RWPE1 (cell line): ENCODE measurements at regions not wholly inside any gene's neighbourhood (a gene's known extent, or its start where the extent isn't known, plus 50 kb on each side); places are given as distances from the start of the nearest gene placed in this dataset.

Source experiments
- CTCF ChIA-PET: fragments of 350-600 bp; sonication (Branson Sonifier 250); formaldehyde crosslinking; extraction: SDS; loops from one replicate; lab custom pipeline; 2021; lab: Yijun Ruan, JAX
- POLR2A ChIA-PET: fragments of 400-600 bp; formaldehyde crosslinking; extraction: SDS; loops from one replicate; lab custom pipeline; 2020; ENCODE audit warnings: antibody characterized with exemption; ENCODE audit not compliant: low non-redundant PET; lab: Yijun Ruan, JAX
- DNase-seq: peaks from one replicate; pipeline ENCODE4 v3.0.0; 2012; ENCODE audit warnings: low spot score
- H3K27ac ChIP-seq: fragments of 450-650 bp; 2 replicates; pipeline ENCODE4 v1.5.1; 2017
- CTCF ChIP-seq: fragments of 450-650 bp; conservative IDR thresholded peaks from 2 replicates; pipeline ENCODE4 v1.5.1; 2017; ENCODE audit warnings: low read depth, mild to moderate bottlenecking

GRCh38 chr20:10873026-10873425 is 199.2 kb upstream of the JAG1 start:
- CTCF ChIA-PET = interaction anchor here (0.6 kb wide), 1 partner anchor 31 kb away, joined by 4 read pairs; no protein-coding TSS in a partner anchor
- no peak for DNase-seq
- no peak overlapping the region for H3K27ac ChIP-seq
- no peak for TF ChIP-seq CTCF
- POLR2A ChIA-PET = no interaction called here

- CTCF ChIA-PET = interaction anchor here (0.6 kb wide), 1 partner anchor 53 kb away, joined by 3 read pairs; no protein-coding TSS in a partner anchor
- POLR2A ChIA-PET = no interaction called here
- no peak for TF ChIP-seq CTCF
- no peak for DNase-seq
- no peak overlapping the region for H3K27ac ChIP-seq
These were observed 201.9 kb upstream of the JAG1 start for GRCh38 chr20:10875653-10876052.

- ChIA-PET POLR2A (no interaction called here), CTCF (no interaction called here)
- DNase-seq = no peak
- H3K27ac ChIP-seq = no peak overlapping the region
- no peak for TF ChIP-seq CTCF
These were observed 202.8 kb upstream of the JAG1 start for GRCh38 chr20:10876558-10876957.

GRCh38 chr20:10877342-10877741 is 203.5 kb upstream of the JAG1 start:
- POLR2A ChIA-PET = no interaction called here
- no peak for DNase-seq
- CTCF ChIA-PET = no interaction called here
- TF ChIP-seq CTCF = no peak
- H3K27ac ChIP-seq = no peak overlapping the region

GRCh38 chr20:10883166-10883565 is 209.4 kb upstream of the JAG1 start:
- CTCF ChIA-PET = no interaction called here
- TF ChIP-seq CTCF = no peak

GRCh38 chr20:10893321-10893720 is 219.5 kb upstream of the JAG1 start:
- CTCF ChIA-PET = no interaction called here
- DNase-seq = no peak
- no peak for TF ChIP-seq CTCF

More at GRCh38 chr20:10883166-10883565, 209.4 kb upstream of the JAG1 start:
- POLR2A ChIA-PET = no interaction called here
- H3K27ac ChIP-seq = no peak overlapping the region
- no peak for DNase-seq

More at GRCh38 chr20:10893321-10893720, 219.5 kb upstream of the JAG1 start:
- H3K27ac ChIP-seq = no peak overlapping the region
- POLR2A ChIA-PET = no interaction called here
